HTR-8/SVneo (cell line): ENCODE measurements at regions not wholly inside any gene's neighbourhood (a gene's known extent, or its start where the extent isn't known, plus 50 kb on each side); places are given as distances from the start of the nearest gene placed in this dataset.

ENCODE experiments used
- DNase-seq: peaks from one replicate; pipeline ENCODE4 v3.0.0; 2011; ENCODE audit warnings: low spot score, mixed read lengths; ENCODE audit not compliant: insufficient read length
- FAIRE-seq: peaks from 2 replicates; lab custom pipeline; 2011; peaks lifted over from hg19 to GRCh38; lab: Jason Lieb, UNC

GRCh38 chr5:10173716-10174115 lies 76.0 kb downstream of the ATPSCKMT start:
- no peak for FAIRE-seq
- DNase-seq = no peak

GRCh38 chr5:10172247-10172646 lies 77.4 kb downstream of the ATPSCKMT start:
- DNase-seq = no peak
- no peak for FAIRE-seq

- DNase-seq (no peak), FAIRE-seq (no peak)
Measured at GRCh38 chr5:10169359-10169758, 80.3 kb downstream of the ATPSCKMT start.

GRCh38 chr5:10168254-10168653 lies 81.4 kb downstream of the ATPSCKMT start:
- FAIRE-seq (no peak), DNase-seq (no peak)

GRCh38 chr5:10167806-10168205 lies 81.9 kb downstream of the ATPSCKMT start:
- FAIRE-seq (peak; percentile 13), DNase-seq (no peak)

GRCh38 chr5:10166392-10166791 lies 83.3 kb downstream of the ATPSCKMT start:
- no peak for DNase-seq
- no peak for FAIRE-seq

- DNase-seq (no peak), FAIRE-seq (peak; percentile 33)
Measured at GRCh38 chr5:10162468-10162867, 87.2 kb downstream of the ATPSCKMT start.

- FAIRE-seq = no peak
- no peak for DNase-seq
Measured at GRCh38 chr5:10161778-10162177, 87.9 kb downstream of the ATPSCKMT start.

GRCh38 chr5:10160241-10160640 lies 89.4 kb downstream of the ATPSCKMT start:
- FAIRE-seq (no peak), DNase-seq (no peak)

- FAIRE-seq (no peak), DNase-seq (no peak)
Measured at GRCh38 chr5:10158886-10159285, 90.8 kb downstream of the ATPSCKMT start.

- no peak for DNase-seq
- peak; percentile 31 for FAIRE-seq
Measured at GRCh38 chr5:10157085-10157669, 92.5 kb downstream of the ATPSCKMT start.

- FAIRE-seq (peak; percentile 13), DNase-seq (no peak)
Measured at GRCh38 chr5:10155897-10156667, 93.6 kb downstream of the ATPSCKMT start.

GRCh38 chr5:10153808-10154537 lies 95.7 kb downstream of the ATPSCKMT start:
- FAIRE-seq (no peak), DNase-seq (no peak)

GRCh38 chr5:10153394-10153793 lies 96.3 kb downstream of the ATPSCKMT start:
- DNase-seq (no peak), FAIRE-seq (no peak)

GRCh38 chr5:10151656-10152055 lies 98.0 kb downstream of the ATPSCKMT start:
- no peak for DNase-seq
- no peak for FAIRE-seq

- FAIRE-seq = no peak
Measured at GRCh38 chr5:10149911-10150310, 99.8 kb downstream of the ATPSCKMT start.

GRCh38 chr5:10145923-10146401 lies 103.7 kb downstream of the ATPSCKMT start:
- FAIRE-seq = peak; percentile 85
- DNase-seq = peak; percentile 56

More at GRCh38 chr5:10149911-10150310, 99.8 kb downstream of the ATPSCKMT start:
- no peak for DNase-seq

- no peak for FAIRE-seq
Measured at GRCh38 chr5:10144040-10144439, 105.6 kb downstream of the ATPSCKMT start.

GRCh38 chr5:10140195-10140973 lies 109.3 kb downstream of the ATPSCKMT start:
- peak; percentile 37 for DNase-seq

More at GRCh38 chr5:10144040-10144439, 105.6 kb downstream of the ATPSCKMT start:
- no peak for DNase-seq

GRCh38 chr5:10138395-10139057 lies 111.2 kb downstream of the ATPSCKMT start:
- no peak for FAIRE-seq

More at GRCh38 chr5:10140195-10140973, 109.3 kb downstream of the ATPSCKMT start:
- FAIRE-seq = no peak

More at GRCh38 chr5:10138395-10139057, 111.2 kb downstream of the ATPSCKMT start:
- no peak for DNase-seq
